ENCODE measurements at regions not wholly inside any gene's neighbourhood (a gene's known extent, or its start where the extent isn't known, plus 50 kb on each side); places are given as distances from the start of the nearest gene placed in this dataset.
"Not testable (repeated sequence)": the region's sequence is repeated elsewhere in the genome, so short reads cannot be mapped to it uniquely, and the experiment has no call there.

GRCh38 chr2:17000184-17000482 is 334.5 kb upstream of the CYRIA start:
- no peak for DNase-seq (ENCODE audit: extremely low read depth in 1 of 2, low read depth in 1 of 2)

GRCh38 chr2:16999347-17000183 is 333.9 kb upstream of the CYRIA start:
- no peak for DNase-seq (ENCODE audit: extremely low read depth in 1 of 2, low read depth in 1 of 2)

- no peak for DNase-seq (ENCODE audit: extremely low read depth in 1 of 2, low read depth in 1 of 2)
These were observed 312.7 kb upstream of the CYRIA start for GRCh38 chr2:16978301-16978700.

DNA sequence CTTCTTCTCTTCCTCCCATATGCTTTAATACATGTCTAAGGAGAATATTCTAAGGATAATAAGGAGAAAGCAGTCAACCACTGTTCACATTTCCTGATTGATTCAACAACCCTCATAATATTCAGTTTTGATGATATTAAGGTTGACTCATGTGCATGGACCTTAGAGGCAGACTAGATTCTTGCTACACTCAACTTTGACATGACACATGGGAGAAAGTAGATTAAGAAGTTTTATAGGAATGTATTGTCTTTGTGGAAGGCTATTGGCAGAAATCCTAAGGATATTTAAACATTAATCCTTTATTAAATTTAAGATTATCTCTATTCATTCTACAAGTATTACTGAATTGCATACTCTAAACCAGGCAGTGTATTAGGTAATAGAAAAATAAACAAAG is 309.1 kb upstream of the CYRIA start:
- no peak for DNase-seq (ENCODE audit: extremely low read depth in 1 of 2, low read depth in 1 of 2)

DNA sequence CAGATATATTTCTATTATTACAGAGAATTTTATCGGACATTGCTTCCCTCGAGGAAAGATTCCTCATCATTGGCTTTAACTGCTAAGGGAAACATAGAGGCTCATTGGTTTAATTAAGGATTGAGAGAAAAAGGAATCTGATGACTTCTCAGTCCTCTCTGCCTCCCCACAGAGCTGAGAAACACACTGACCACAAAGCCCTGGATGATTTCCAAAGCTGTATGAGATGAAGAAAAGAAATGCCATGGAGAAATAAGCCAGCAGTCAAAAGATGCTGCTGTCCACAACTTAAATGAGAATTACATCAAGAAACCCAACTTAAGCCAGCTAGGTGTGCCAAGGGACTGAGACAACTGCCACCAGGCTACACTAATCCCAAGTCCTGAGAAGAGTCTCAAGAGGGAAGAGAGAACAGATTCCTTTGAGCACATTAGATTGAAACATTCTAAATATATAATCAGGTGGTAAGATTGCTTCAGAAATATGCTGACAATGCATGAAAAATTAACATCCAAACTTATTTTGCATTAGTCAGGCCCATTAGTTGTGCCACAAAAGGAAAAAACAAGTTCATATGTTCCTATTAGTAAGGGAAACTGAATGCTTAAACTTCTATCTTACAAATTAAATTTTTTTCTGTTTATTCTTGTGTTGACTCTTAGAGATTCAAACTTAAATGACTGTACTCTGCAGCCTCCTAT is 308.1 kb upstream of the CYRIA start:
- no peak for DNase-seq (ENCODE audit: extremely low read depth in 1 of 2, low read depth in 1 of 2)

DNA sequence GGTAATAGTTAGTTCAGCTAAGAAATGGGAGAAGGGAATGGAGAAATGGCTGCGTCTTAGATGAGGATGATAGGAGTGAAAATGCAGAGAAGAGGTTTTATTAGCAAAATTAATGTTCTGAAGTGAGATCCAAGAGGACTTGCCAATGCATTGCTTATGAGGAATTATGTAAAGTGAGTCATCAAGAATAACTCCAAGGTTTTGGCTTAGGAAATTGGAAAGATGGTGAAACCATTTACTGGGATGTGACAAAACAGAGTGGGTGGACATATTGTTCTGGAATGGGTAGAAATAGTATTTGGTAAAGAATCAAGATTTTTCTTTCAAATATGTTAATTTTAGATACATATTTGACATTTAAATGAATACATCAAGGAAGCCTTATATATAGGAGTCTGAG is 306.6 kb upstream of the CYRIA start:
- DNase-seq (ENCODE audit: extremely low read depth in 1 of 2, low read depth in 1 of 2), result no peak

- DNase-seq (ENCODE audit: extremely low read depth in 1 of 2, low read depth in 1 of 2), result no peak
These were observed 306.1 kb upstream of the CYRIA start for GRCh38 chr2:16971722-16972234.

- DNase-seq (ENCODE audit: extremely low read depth in 1 of 2, low read depth in 1 of 2), result not testable (repeated sequence)
These were observed 305.3 kb upstream of the CYRIA start for GRCh38 chr2:16970948-16971347.

DNA sequence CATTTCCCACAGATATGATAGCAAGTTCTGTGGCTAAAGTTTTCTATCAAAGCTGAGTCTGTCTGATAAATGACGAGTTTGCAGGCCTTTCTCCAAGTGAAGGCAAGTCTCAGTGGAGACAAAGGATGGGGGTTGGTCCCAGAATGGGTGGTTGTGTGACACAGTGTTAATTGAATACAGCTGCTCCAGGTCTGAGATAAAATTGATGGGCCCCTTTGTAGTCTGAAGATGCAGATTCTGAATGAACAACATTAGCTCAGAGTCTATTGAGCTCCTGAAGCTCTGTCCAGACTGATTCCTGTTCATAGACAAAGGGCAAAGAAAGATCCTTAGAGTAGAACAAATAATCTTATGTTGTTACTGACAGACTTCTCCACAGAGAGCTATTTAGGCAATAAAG is 296.9 kb upstream of the CYRIA start:
- DNase-seq (ENCODE audit: extremely low read depth in 1 of 2, low read depth in 1 of 2), result no peak

DNA sequence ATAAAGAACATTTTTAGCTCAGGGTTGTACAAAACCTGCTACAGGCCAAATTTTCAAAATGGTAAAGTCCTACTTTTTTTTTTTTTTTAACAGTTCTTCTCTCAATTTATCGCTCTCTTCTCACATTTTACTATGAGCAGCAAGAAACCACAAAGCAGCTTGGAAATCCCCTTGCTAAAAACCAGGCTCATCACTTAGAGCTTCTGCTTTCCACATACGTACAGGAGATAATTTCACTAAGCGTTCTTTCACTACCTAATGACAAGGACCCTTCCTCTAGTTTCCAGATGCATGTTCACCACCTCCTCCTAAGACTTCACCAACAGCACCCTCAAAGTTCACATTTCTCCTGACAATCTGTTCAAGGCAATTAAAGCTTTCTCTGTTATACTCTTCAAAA is 294.9 kb upstream of the CYRIA start:
- DNase-seq (ENCODE audit: extremely low read depth in 1 of 2, low read depth in 1 of 2), result no peak

GRCh38 chr2:16958266-16958665 is 292.6 kb upstream of the CYRIA start:
- DNase-seq (ENCODE audit: extremely low read depth in 1 of 2, low read depth in 1 of 2), result no peak

- no peak for DNase-seq (ENCODE audit: extremely low read depth in 1 of 2, low read depth in 1 of 2)
These were observed 287.2 kb upstream of the CYRIA start for GRCh38 chr2:16952805-16953204.

DNA sequence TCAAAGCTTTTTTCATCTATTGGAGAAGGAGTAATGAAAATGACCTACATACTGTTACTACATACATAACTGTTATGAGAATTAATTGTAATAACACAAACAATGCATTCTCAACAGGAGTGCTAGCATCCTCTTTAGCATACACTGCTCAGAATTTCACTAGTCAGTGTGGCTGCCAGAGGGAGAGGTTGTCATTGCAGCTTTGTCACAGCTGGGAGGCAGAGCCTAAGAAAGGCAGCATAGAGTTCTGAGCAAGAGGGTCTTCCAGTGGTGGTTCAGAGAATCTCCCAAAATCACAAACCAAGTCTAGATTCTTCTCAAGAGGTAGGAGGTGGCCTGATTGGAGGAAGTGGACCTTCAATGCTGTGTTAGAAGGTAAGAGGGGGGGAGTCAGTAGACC is 286.7 kb upstream of the CYRIA start:
- no peak for DNase-seq (ENCODE audit: extremely low read depth in 1 of 2, low read depth in 1 of 2)

- no peak for DNase-seq (ENCODE audit: extremely low read depth in 1 of 2, low read depth in 1 of 2)
These were observed 284.8 kb upstream of the CYRIA start for GRCh38 chr2:16950436-16950835.

GRCh38 chr2:16948710-16949109 is 283.1 kb upstream of the CYRIA start:
- DNase-seq (ENCODE audit: extremely low read depth in 1 of 2, low read depth in 1 of 2), result no peak

GRCh38 chr2:16948053-16948452 is 282.4 kb upstream of the CYRIA start:
- DNase-seq (ENCODE audit: extremely low read depth in 1 of 2, low read depth in 1 of 2), result no peak

GRCh38 chr2:16943279-16943958 is 277.8 kb upstream of the CYRIA start:
- no peak for DNase-seq (ENCODE audit: extremely low read depth in 1 of 2, low read depth in 1 of 2)

GRCh38 chr2:16940214-16940613 is 274.6 kb upstream of the CYRIA start:
- no peak for DNase-seq (ENCODE audit: extremely low read depth in 1 of 2, low read depth in 1 of 2)

DNA sequence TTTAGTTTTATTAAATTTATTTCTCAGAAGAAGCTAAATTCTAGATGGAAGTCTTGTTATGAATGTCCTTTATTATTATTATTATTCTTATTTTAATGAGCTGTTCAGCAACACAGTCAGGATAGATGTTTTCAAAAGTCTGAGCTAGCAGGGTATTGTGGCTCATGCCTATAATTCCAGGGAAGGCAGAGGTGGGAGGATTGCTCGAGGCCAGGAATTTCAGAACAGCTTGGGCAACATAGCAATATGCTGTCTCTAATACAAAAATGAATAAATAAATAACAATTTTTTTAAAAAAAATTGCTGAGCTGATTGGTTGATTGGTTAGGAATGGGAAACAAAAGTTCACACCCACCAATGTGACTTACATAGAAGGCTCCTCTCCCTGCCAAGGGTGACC is 274.1 kb upstream of the CYRIA start:
- no peak for DNase-seq (ENCODE audit: extremely low read depth in 1 of 2, low read depth in 1 of 2)

DNA sequence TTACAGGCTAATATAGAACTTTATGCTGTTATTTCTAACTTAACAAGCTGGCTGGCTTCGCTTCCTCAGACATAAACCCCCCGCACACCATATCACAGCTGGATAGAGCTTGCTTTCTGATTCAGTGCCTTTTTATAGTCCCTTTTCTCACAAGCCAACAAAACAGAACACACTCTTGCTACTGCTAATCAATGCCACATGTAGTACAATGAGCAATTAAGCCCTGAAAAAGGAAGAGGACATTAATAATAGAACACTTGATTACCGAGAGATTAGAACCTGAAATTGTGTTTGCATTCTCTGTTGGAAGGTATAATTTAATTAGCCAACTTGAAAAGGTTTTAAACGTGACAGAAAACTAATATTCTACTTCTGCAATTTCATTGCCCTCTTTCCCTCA is 267.7 kb upstream of the CYRIA start:
- no peak for DNase-seq (ENCODE audit: extremely low read depth in 1 of 2, low read depth in 1 of 2)

- DNase-seq (ENCODE audit: extremely low read depth in 1 of 2, low read depth in 1 of 2), result no peak
These were observed 267.2 kb upstream of the CYRIA start for GRCh38 chr2:16932826-16933225.

DNA sequence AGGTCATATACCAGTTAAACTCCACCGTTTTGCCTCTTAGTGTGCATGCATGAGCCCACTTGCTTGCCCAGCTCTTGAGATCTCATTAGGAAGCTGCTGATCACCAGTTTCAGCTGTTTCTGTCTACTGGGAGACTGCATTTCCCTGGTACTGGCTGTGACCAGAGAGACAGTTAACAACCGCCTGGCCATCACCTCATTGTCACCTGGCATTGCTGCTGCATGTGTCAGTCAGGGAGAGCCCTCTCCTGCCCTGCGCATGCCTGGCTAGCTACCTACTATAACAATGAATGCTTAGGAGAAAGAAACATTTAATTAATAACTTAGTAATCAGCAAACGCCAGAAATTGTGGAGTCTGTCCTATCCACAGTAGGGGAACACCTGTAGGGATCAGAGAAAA is 265.8 kb upstream of the CYRIA start:
- DNase-seq (ENCODE audit: extremely low read depth in 1 of 2, low read depth in 1 of 2), result no peak

Measured in activated CD8-positive, alpha-beta memory T cell treated with anti-CD3 and anti-CD28 coated beads for 1 hour (primary cell).